ENCODE measurements at regions not wholly inside any gene's neighbourhood (a gene's known extent, or its start where the extent isn't known, plus 50 kb on each side); places are given as distances from the start of the nearest gene placed in this dataset.

GRCh38 chr6:14837435-14837834 is 408.4 kb upstream of the JARID2 start:
- H4K20me1 ChIP-seq (ENCODE audit: low read depth, low read length) = no peaks in the 10 kb centered on the region
- H3K9me3 ChIP-seq (ENCODE audit: insufficient read depth, low read length) = no peaks in the 10 kb centered on the region
- H3K79me2 ChIP-seq (ENCODE audit: insufficient read depth, low read length) = no peaks in the 10 kb centered on the region
- H2AFZ ChIP-seq (ENCODE audit: low read depth, low read length, severe bottlenecking) = no peak overlapping the region
- peaks cover 7% of the 10 kb centered on the region; the same call in 1 of the 2 replicates for H3K27me3 ChIP-seq (ENCODE audit: low read length)
- no peaks in the 10 kb centered on the region for H3K36me3 ChIP-seq (ENCODE audit: low read length)
- no peaks in the 10 kb centered on the region; the same call in 1 of the 2 replicates for H3K9me2 ChIP-seq (replicated peaks; ENCODE audit: insufficient read depth, low read length)
- no peak for TF ChIP-seq CTCF (IDR thresholded peaks at IDR 0.05; ENCODE audit: insufficient read depth, low read length, poor library complexity, severe bottlenecking)
- H3K27ac ChIP-seq (ENCODE audit: low read depth, low read length) = no peak overlapping the region
- H3F3A ChIP-seq (ENCODE audit: insufficient read depth) = no peaks in the 10 kb centered on the region
- H3K4me2 ChIP-seq (ENCODE audit: low read depth, low read length, poor library complexity, severe bottlenecking) = no peak overlapping the region
- no peak overlapping the region for H3K4me3 ChIP-seq (ENCODE audit: insufficient read depth, low read length, poor library complexity, severe bottlenecking)
- no peak overlapping the region for H3K9ac ChIP-seq (ENCODE audit: low read length)

GRCh38 chr6:14838133-14838583 is 407.7 kb upstream of the JARID2 start:
- Histone ChIP-seq H3K9ac (ENCODE audit: low read length) (no peak overlapping the region), H3K27ac (ENCODE audit: low read depth, low read length) (no peak overlapping the region), H3K79me2 (ENCODE audit: insufficient read depth, low read length) (no peaks in the 10 kb centered on the region), H4K20me1 (ENCODE audit: low read depth, low read length) (no peaks in the 10 kb centered on the region), H3K9me2 (replicated peaks; ENCODE audit: insufficient read depth, low read length) (no peaks in the 10 kb centered on the region; the same call in 1 of the 2 replicates), H2AFZ (ENCODE audit: low read depth, low read length, severe bottlenecking) (no peak overlapping the region), H3K36me3 (ENCODE audit: low read length) (no peaks in the 10 kb centered on the region), H3K4me2 (ENCODE audit: low read depth, low read length, poor library complexity, severe bottlenecking) (no peak overlapping the region), H3K9me3 (ENCODE audit: insufficient read depth, low read length) (no peaks in the 10 kb centered on the region), H3F3A (ENCODE audit: insufficient read depth) (no peaks in the 10 kb centered on the region), H3K27me3 (ENCODE audit: low read length) (peaks cover 7% of the 10 kb centered on the region; the same call in 1 of the 2 replicates), H3K4me3 (ENCODE audit: insufficient read depth, low read length, poor library complexity, severe bottlenecking) (no peak overlapping the region)
- TF ChIP-seq CTCF (IDR thresholded peaks at IDR 0.05; ENCODE audit: insufficient read depth, low read length, poor library complexity, severe bottlenecking) (no peak), EZH2phosphoT487 (conservative IDR thresholded peaks at IDR 0.05; ENCODE audit: low read length) (no peak)

- Histone ChIP-seq H3K9ac (ENCODE audit: low read length) (no peak overlapping the region), H3K4me3 (ENCODE audit: insufficient read depth, low read length, poor library complexity, severe bottlenecking) (no peak overlapping the region), H3K36me3 (ENCODE audit: low read length) (no peaks in the 10 kb centered on the region), H3K9me3 (ENCODE audit: insufficient read depth, low read length) (no peaks in the 10 kb centered on the region), H3K4me2 (ENCODE audit: low read depth, low read length, poor library complexity, severe bottlenecking) (no peak overlapping the region), H4K20me1 (ENCODE audit: low read depth, low read length) (no peaks in the 10 kb centered on the region), H2AFZ (ENCODE audit: low read depth, low read length, severe bottlenecking) (no peak overlapping the region), H3K79me2 (ENCODE audit: insufficient read depth, low read length) (no peaks in the 10 kb centered on the region), H3F3A (ENCODE audit: insufficient read depth) (no peaks in the 10 kb centered on the region), H3K9me2 (replicated peaks; ENCODE audit: insufficient read depth, low read length) (no peaks in the 10 kb centered on the region), H3K27ac (ENCODE audit: low read depth, low read length) (no peak overlapping the region), H3K27me3 (ENCODE audit: low read length) (no peaks in the 10 kb centered on the region)
- TF ChIP-seq EZH2phosphoT487 (conservative IDR thresholded peaks at IDR 0.05; ENCODE audit: low read length) = no peak
- TF ChIP-seq CTCF (IDR thresholded peaks at IDR 0.05; ENCODE audit: insufficient read depth, low read length, poor library complexity, severe bottlenecking) = no peak
These were observed 403.9 kb upstream of the JARID2 start for GRCh38 chr6:14841901-14842421.
